ENCODE measurements at regions not wholly inside any gene's neighbourhood (a gene's known extent, or its start where the extent isn't known, plus 50 kb on each side); places are given as distances from the start of the nearest gene placed in this dataset.

DNA sequence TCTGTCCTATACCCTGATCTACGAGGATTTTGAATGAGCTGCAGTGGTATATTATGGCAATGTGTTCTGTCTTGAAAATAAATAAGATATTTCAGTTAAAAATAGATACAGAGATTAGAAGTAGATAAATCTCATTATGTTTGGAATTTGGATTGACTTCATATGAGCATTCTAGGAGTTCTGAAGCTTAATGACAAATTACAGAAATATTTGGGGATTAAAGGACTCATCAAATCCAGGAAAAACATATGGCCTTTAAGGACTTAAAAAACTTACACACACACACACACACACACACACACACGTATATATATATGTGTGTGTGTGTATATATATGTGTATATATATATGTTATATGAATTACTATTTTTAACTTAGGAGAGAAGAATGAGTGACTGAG, 446.9 kb upstream of the CD180 start:
- intact Hi-C loops (cut with micrococcal nuclease; ENCODE audit: unreplicated experiment) (loop anchor here (10.0 kb wide), 1 partner anchor 611 kb away; no protein-coding TSS in a partner anchor), in situ Hi-C loops (cut with MboI) (no loop called here)
- ATAC-seq (no peak), FAIRE-seq (no peak), DNase-seq (ENCODE audit: low read depth, low spot score) (no peak)
- Histone ChIP-seq H3K4me3 (no peak overlapping the region), H3K9ac (ENCODE audit: control insufficient read depth, insufficient read depth, low read length) (no peak overlapping the region), H3K27ac (ENCODE audit: control insufficient read depth, insufficient read depth) (no peak overlapping the region), H3K9me3 (replicated peaks; ENCODE audit: control insufficient read depth, insufficient read depth, low read length) (no peaks in the 10 kb centered on the region), H4K20me1 (ENCODE audit: control insufficient read depth, insufficient read depth) (no peaks in the 10 kb centered on the region), H3K36me3 (ENCODE audit: control insufficient read depth in 2 of 2, insufficient read depth in 2 of 2, low read length in 1 of 2) (no peaks in the 10 kb centered on the region), H3K79me2 (ENCODE audit: control insufficient read depth, insufficient read depth, low read length) (no peaks in the 10 kb centered on the region), H3K4me1 (ENCODE audit: control insufficient read depth, insufficient read depth, low read length) (no peaks in the 10 kb centered on the region), H2AFZ (ENCODE audit: control insufficient read depth, low read depth, low read length) (no peak overlapping the region), H3K4me2 (ENCODE audit: control insufficient read depth, insufficient read depth) (no peak overlapping the region), H3K27me3 (replicated peaks in 1 of 2; ENCODE audit: control insufficient read depth in 2 of 2, insufficient read depth in 2 of 2, low read length in 1 of 2) (no peaks in the 10 kb centered on the region)
- ChIA-PET SMC1A (ENCODE audit: uncharacterized antibody, unreplicated experiment) (no interaction called here), POLR2A (no interaction called here), CTCF (no interaction called here), RAD21 (ENCODE audit: unreplicated experiment) (no interaction called here)
- TF ChIP-seq RELA (IDR thresholded peaks at IDR 0.05; ENCODE audit: borderline replicate concordance, partially characterized antibody) (no peak), SMARCA5 (IDR thresholded peaks at IDR 0.05) (no peak), MTA2 (IDR thresholded peaks at IDR 0.05; ENCODE audit: low read depth) (no peak), ZNF274 (IDR thresholded peaks at IDR 0.05; ENCODE audit: insufficient read depth, insufficient read length) (no peak), NFXL1 (IDR thresholded peaks at IDR 0.05; ENCODE audit: borderline replicate concordance) (no peak), ATF7 (IDR thresholded peaks at IDR 0.05; ENCODE audit: low read depth) (no peak), IRF4 (IDR thresholded peaks at IDR 0.05; ENCODE audit: low read depth, low read length) (no peak), YY1 (IDR thresholded peaks at IDR 0.05; ENCODE audit: low read depth, low read length) (no peak), ESRRA (IDR thresholded peaks at IDR 0.05; ENCODE audit: low read length) (no peak), SMAD1 (IDR thresholded peaks at IDR 0.05; ENCODE audit: low read depth, partially characterized antibody) (no peak), TCF12 (IDR thresholded peaks at IDR 0.05; ENCODE audit: low read depth, low read length) (no peak), SUZ12 (IDR thresholded peaks at IDR 0.05; ENCODE audit: unreplicated experiment) (no peak), FOXM1 (IDR thresholded peaks at IDR 0.05; ENCODE audit: low read depth, low read length) (no peak), SUPT20H (IDR thresholded peaks at IDR 0.05; ENCODE audit: borderline replicate concordance, control insufficient read depth, low read depth, low read length) (no peak), JUND (IDR thresholded peaks at IDR 0.05; ENCODE audit: low read depth, low read length) (no peak), CBX5 (IDR thresholded peaks at IDR 0.05; ENCODE audit: low read depth) (no peak)
- TF ChIP-seq, protein P1, sequence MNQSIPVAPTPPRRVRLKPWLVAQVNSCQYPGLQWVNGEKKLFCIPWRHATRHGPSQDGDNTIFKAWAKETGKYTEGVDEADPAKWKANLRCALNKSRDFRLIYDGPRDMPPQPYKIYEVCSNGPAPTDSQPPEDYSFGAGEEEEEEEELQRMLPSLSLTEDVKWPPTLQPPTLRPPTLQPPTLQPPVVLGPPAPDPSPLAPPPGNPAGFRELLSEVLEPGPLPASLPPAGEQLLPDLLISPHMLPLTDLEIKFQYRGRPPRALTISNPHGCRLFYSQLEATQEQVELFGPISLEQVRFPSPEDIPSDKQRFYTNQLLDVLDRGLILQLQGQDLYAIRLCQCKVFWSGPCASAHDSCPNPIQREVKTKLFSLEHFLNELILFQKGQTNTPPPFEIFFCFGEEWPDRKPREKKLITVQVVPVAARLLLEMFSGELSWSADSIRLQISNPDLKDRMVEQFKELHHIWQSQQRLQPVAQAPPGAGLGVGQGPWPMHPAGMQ (IDR thresholded peaks at IDR 0.05; ENCODE audit: borderline replicate concordance): no peak
- TF ChIP-seq, protein P2, sequence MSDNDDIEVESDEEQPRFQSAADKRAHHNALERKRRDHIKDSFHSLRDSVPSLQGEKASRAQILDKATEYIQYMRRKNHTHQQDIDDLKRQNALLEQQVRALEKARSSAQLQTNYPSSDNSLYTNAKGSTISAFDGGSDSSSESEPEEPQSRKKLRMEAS (IDR thresholded peaks at IDR 0.05; ENCODE audit: low read depth, low read length): no peak
- TF ChIP-seq, protein P3, sequence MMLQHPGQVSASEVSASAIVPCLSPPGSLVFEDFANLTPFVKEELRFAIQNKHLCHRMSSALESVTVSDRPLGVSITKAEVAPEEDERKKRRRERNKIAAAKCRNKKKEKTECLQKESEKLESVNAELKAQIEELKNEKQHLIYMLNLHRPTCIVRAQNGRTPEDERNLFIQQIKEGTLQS (IDR thresholded peaks at IDR 0.05; ENCODE audit: borderline replicate concordance, extremely low read depth, low read depth, low read length): no peak
- WGBS (ENCODE audit: insufficient coverage, insufficient replicate concordance, low lambda C conversion rate, missing lambda C conversion rate): 0% methylated on average over 2 of the region's 2 CpGs
- BruUV-seq (replicated peaks): no TSS peak
